Psoas muscle (tissue), 7 donors: ENCODE measurements at regions not wholly inside any gene's neighbourhood (a gene's known extent, or its start where the extent isn't known, plus 50 kb on each side); places are given as distances from the start of the nearest gene placed in this dataset.

ENCODE experiments used
- ATAC-seq, 4 donors: fragments of 200-7000 bp; cut with Tn5 transposase; one replicate each; pipeline ENCODE4 v1.9.1; 2020; ENCODE audit warnings: moderate library complexity in 3 of 4, mild to moderate bottlenecking in 2 of 4
- DNase-seq, 2 donors: peaks; one replicate each; pipeline ENCODE4 v3.0.0-alpha.2; 2020
- H3K27ac ChIP-seq: fragments of 200-600 bp; one replicate; pipeline ENCODE4 v1.8.0; 2022
- H3K27me3 ChIP-seq, 3 donors: fragments of 200-600 bp in 1 of 3; one replicate each; pipeline versions ENCODE4 v1.6.1 to v1.8.0; 2013 to 2022; ENCODE audit warnings: low read length in 2 of 3, mild to moderate bottlenecking in 2 of 3, moderate library complexity in 1 of 3; ENCODE audit not compliant: insufficient read depth in 3 of 3
- H3K36me3 ChIP-seq, 2 donors: fragments of 200-600 bp in 1 of 2; one replicate each; pipeline versions ENCODE4 v1.6.1 to v1.8.0; 2013 to 2022; ENCODE audit warnings: low read depth in 1 of 2, mild to moderate bottlenecking in 1 of 2, moderate library complexity in 1 of 2; ENCODE audit not compliant: insufficient read depth in 1 of 2
- H3K4me1 ChIP-seq: fragments of 200-600 bp; one replicate; pipeline ENCODE4 v1.8.0; 2022
- H3K4me3 ChIP-seq: fragments of 200-600 bp; one replicate; pipeline ENCODE4 v1.8.0; 2022; ENCODE audit warnings: mild to moderate bottlenecking
- H3K9me3 ChIP-seq: fragments of 200-600 bp; one replicate; pipeline ENCODE4 v1.8.0; 2022
- CTCF ChIP-seq: fragments of 200-600 bp; IDR thresholded peaks from one replicate; pipeline ENCODE4 v1.8.0; 2022; ENCODE audit warnings: antibody characterized with exemption
- WGBS, 3 donors: extraction: QIAGEN DNeasy Blood & Tissue Kit; methylation state at CpG; one replicate each; pipeline versions ENCODE4 v1.1.6 to v1.1.7; 2013; 5-methylcytosine and 5-hydroxymethylcytosine counted together
- intact Hi-C, 2 donors: fragments of 100-400 bp; cut with DNase I; formaldehyde crosslinking; loops; one replicate each; pipeline versions ENCODE4 v1.11.0 to v1.14.2; 2022
- donor health status: healthy with polysubstance abuse.
- donor health status: DM: no; HTN: no; CAD: no; lungs with moderate emphysema.
- donor health status: Bipolar disorder and iron deficiency.
- donor health status: healthy.
- donor health status: DM: yes; HTN: yes; CAD: no.
- donor health status: DM: no; HTN: no; CAD: no.
- donor health status: DM: yes; HTN: yes; CAD: no.

GRCh38 chr2:106028192-106028591 lies 165.9 kb downstream of the UXS1 start:
- WGBS, 3 donors: 82 to 84% (median 82%) methylated on average over 4 of the region's 4 CpGs
- intact Hi-C loops: no loop called here
- DNase-seq: no peak
- Histone ChIP-seq H3K36me3 (no peaks in the 10 kb centered on the region), H3K27ac (no peak overlapping the region), H3K4me3 (no peak overlapping the region), H3K4me1 (peaks cover 15% of the 10 kb centered on the region), H3K9me3 (no peaks in the 10 kb centered on the region), H3K27me3 (no peaks in the 10 kb centered on the region)
- TF ChIP-seq CTCF: no peak
- ATAC-seq: no peak

GRCh38 chr2:106026271-106027190 lies 167.6 kb downstream of the UXS1 start:
- no peak for DNase-seq
- TF ChIP-seq CTCF: no peak
- no peak for ATAC-seq
- no peak overlapping the region for H3K4me3 ChIP-seq
- intact Hi-C loops: no loop called here
- no peak overlapping the region for H3K27ac ChIP-seq
- no peaks in the 10 kb centered on the region for H3K27me3 ChIP-seq
- H3K9me3 ChIP-seq: no peaks in the 10 kb centered on the region
- peaks cover 14% of the 10 kb centered on the region for H3K4me1 ChIP-seq
- H3K36me3 ChIP-seq: no peaks in the 10 kb centered on the region
- 65% methylated on average over 6 of the region's 6 CpGs for WGBS, 3 donors

- Histone ChIP-seq H3K4me3 (no peak overlapping the region), H3K27ac (no peak overlapping the region), H3K27me3 (no peaks in the 10 kb centered on the region), H3K4me1 (peaks cover 7% of the 10 kb centered on the region), H3K36me3 (no peaks in the 10 kb centered on the region), H3K9me3 (no peaks in the 10 kb centered on the region)
- DNase-seq (no peak), ATAC-seq (no peak)
- TF ChIP-seq CTCF: no peak
- WGBS, 3 donors: 40 to 46% (median 43%) methylated on average over 5 of the region's 5 CpGs
- intact Hi-C loops: no loop called here
These were observed 168.3 kb downstream of the UXS1 start for GRCh38 chr2:106025796-106026195.

- WGBS, 3 donors: 55 to 84% (median 82%) methylated on average over 3 of the region's 3 CpGs
- no peak for TF ChIP-seq CTCF
- DNase-seq: no peak
- intact Hi-C loops: no loop called here
- Histone ChIP-seq H3K9me3 (no peaks in the 10 kb centered on the region), H3K27me3 (no peaks in the 10 kb centered on the region), H3K4me3 (no peak overlapping the region), H3K4me1 (peaks cover 11% of the 10 kb centered on the region), H3K36me3 (no peaks in the 10 kb centered on the region), H3K27ac (no peak overlapping the region)
- no peak for ATAC-seq
These were observed 172.5 kb downstream of the UXS1 start for GRCh38 chr2:106021662-106022028.
